ENCODE measurements at regions not wholly inside any gene's neighbourhood (a gene's known extent, or its start where the extent isn't known, plus 50 kb on each side); places are given as distances from the start of the nearest gene placed in this dataset.

DNA sequence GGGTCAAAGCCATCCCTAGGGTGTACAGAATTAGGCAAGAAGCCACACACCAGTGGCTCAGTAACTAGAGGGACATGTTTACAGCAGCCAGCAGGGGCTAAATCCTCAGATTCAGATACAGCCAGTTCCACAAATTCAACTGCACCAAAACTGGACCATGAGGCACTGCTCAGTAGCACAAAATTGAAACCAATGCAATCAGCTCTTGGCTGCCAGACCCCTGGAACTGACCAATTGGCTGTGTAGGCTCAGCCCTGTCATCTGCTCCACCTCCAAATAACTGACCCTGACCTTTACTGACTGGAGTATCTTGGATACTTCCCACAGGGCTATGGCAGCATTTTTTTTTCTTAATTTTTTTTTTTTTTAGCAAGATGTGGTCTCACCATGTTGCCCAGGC, 226.5 kb downstream of the FOXO1 start:
- no peak for DNase-seq

DNA sequence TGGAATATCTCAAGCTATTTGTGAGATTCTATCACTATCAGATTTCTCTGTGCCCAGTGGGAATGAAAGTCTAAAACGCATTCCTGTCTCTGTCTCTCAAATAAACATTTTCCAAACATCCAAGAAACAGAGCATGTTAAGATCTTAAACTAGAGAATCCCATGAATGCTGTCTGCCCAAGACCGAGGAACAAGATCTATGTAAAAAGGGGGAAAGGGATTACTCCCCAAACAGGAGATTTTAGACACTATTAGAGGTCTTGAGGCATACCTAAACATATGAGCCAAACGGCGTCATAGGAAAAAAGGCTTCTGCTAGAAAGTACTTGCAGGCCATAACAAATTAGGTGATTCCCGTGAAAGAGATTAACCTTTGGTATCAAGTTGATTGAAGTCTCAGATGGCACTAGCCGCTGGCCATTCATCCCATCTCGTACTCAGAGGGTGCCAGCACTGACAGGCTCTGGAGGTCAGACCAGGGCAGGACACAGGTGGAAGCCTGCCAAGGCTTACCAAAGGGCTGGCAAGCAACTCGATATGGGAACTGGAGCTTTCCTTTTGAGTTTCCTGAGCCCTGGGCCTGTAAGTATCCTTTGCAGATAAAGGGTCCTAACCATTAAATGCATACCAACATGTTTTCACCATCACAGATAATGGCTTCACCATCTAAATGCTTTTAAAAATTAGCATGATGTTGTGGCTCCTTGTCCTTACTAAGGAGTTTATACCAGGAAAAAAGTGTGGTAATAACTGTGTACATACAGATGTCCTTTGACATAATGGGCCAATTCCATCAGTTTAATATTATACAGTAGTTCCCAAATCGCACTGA, 225.2 kb downstream of the FOXO1 start:
- DNase-seq = peak; percentile 68 to 75

DNA sequence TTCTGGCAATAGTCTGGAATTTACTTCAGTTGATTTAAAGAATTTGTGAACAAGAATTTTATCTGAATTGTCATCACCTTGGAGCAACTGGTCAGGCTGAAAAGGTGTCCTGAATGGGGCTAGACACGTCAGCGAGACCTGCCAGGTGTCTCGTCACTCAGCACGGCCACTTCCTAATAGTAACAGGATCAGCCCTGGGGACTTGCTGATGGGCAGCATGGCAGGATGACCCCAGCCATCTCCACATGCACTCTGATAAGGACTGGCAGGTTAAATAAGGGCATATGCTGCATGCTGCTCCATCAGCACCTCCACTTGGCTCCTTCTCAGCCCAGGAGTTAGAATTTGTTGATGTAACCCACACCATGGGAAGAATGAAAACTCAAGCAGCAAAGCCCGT, 224.2 kb downstream of the FOXO1 start:
- no peak for DNase-seq

DNA sequence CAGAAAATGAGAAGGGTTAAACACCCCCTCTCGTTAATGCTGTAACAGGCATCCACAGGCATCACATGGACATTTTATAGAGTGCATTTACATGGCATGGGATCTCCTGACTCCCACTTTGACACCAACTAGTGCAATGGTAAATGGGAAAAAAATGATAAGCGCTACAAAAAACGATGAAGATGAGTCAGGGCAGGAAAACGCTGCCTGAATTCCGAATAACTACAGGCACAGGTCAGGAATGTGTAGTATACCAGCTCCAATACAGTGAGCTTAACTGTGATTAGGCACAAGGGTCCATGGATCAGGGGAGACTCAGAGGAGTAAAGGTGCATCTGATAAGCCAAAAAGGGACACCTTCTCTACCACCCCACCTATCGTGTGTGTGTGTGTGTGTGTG, 223.6 kb downstream of the FOXO1 start:
- no peak for DNase-seq

DNA sequence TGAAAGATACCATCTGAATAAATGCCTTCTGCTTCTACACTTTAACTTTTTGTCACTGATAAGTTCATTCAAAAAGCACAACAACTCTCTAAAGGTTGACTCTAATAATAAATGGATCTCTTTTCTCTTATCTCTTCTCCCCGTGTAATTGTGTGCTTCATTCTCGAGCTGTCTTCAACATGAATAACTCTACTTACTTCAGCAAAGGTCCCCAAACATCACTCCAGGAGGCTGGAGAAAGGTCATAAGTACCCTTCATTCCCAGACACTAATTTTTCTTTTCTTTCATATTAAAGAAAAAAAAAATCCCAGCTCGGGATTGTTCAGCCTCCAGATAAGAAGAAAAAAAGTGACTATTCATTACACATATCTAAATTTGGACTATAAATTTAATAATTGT, 222.2 kb downstream of the FOXO1 start:
- no peak for DNase-seq

DNA sequence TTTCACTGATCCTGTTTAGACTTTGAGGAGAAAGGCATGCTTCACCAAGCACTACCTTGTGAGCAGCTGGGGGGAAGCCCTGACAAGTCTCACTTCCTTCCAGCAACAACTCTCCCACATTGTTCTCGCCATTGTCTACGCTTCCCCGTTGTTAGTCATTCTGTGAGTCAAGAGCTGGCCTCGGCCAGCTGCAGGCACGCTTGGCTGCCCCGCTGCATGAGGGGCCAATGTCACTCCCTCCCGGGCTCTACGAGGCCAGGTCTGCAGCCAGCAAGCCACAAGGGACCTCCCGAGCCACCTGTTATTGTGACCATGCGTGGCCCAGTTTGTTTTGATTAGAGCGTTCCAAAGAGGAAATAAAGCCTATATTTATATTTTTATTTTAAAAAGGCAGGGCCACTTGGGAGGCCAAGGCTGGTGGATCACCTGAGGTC, 220.9 kb downstream of the FOXO1 start:
- no peak for DNase-seq

DNA sequence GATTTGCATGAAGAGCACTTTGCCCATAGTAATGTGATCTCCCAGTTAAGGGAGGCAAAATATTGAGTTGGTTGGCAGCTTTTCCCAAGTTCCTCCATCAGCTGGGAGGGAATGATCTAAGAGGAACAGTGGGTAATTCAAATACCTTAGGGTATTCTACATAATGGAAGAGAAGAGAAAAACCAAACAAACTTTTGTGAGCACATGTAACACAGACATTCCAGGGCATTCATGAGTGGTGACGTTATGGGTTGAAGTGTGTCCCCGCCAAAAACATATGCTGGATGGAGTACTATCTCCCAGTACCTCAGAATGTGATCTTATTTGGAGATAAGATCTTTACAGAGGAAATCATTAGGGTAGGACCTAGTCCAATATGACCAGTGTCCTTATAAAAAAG, 220.1 kb downstream of the FOXO1 start:
- no peak for DNase-seq

DNA sequence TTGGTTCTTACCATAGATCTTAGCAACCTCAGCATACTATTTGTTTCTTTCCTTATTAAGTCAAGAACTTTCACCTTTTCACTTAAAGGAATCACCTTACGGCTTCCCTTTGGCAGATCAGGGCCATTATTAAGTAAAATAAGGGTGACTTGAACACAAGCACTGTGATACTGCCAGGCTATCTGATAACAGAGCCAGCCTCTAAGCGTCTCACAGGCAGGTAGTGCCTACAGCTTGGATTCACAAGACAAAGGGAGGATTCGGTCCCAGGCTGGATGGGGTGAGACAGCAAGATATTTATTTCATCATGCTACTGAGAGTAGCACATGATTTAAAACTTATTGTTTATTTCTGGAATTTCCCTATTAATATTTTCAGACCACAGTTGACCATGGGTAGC, 218.6 kb downstream of the FOXO1 start:
- DNase-seq = no peak

DNA sequence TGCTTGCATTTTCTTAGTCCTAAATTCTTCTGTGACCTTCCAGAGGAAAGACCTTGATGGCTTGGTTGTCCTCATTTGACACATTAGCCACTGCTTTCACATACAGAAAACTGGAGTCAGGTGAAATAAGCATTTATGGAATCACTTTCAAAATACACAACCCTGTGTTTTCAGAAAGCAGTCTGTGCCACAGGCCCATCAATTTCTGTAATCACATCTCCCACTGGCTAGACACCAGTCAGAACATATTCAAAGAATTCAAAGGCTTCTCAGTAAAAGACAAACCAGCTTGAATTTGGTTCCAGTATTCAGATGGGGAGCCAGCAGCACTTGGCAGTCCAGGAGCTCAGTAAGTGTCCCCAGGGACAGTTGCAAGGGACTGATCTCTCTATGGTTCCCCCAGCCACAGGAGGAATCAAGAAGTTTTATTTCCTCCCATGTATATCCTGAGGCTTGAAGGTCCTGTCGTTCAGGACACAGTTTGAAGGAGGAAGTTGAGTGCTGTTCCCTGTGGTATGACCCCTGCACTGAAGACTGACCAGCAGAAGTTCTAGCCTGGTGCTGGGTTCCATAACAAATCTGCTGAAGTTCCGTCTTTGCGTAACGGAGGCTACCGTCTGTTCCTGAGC, 214.3 kb downstream of the FOXO1 start:
- DNase-seq = peak in 1 of 2 donors; percentile 32

DNA sequence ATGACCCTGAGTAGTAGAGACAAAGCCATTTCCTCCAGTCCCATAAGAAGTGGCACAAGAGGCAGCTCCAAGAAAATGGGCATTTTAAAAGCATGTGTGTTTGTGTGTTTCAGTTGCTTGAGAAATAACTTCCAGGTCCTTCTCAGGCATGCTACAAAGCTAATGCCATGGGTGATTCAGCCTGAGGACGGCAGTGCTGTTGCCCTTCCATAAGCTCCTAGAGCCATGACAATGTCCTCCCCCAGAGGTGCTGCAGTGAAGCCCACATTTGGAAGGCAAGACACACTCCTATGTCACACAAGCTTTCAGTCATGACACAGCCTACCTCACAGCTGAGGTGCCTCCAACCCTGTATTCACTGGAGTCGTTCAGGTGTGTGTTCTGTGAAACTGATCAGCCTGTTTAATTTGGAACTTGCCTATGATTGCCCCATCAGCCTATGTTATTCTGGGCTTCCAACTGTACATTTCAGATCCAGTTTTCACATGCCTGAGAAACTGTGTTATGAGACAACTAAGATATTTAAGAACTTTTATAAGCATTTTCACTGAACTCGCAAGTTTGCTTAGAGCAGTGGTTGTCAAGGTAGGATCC, 213.6 kb downstream of the FOXO1 start:
- DNase-seq = no peak

DNA sequence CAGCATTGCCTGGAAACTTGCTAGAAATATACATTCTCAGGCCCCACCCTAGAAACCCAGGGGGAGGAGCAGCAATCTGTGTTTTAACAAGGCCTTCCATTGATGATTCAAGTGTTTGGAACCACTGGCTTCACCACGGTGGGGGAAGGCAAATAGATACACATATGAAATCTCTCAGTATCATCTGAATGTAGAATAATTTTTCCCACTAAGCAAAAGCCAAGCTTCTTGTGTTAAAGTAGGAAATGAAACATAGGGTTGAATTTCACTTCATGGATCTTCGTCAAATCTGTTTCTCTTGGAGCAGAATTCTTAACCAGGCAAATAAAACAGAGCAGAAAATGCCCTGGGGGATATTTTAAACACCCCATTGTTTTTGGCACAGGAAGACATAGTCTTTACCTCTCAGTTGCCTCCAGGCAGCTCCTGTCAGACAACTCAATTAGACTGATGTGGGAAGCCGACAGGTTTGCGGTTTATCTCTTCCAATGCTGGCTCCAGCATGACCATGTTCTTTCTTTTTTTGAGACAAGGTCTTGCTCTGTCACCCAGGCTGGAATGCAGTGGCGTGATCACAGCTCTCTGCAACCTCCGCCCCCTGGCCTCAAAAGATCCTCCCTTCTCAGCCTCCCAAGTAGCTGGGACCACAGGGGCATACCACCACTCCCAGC, 213.0 kb downstream of the FOXO1 start:
- no peak for DNase-seq

DNA sequence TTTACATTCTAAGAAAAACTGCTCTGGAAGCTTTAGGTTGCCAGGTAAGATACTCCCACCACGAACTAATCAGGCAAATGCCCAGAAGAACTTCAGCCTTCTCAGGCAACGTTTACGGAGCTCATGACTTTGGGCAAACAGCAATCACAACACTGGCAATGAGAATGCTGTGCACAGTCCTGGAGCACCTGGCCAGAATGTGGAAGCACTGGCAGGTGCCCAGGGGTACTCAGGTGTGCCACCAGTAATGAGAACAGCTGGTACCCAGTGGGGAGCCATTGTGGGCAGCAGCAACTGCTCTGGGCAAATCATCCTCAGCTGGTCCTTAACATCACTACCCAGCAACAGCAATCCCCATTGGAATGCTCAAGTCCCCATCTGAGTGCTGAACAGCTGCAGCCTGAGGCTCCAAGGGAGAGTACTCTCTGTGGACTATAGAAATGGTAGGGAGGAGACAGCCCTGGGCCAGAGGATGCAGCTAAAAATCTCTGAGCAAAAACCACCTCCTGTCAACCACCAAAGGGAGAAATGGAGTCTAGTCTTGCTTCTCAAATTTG, 210.0 kb downstream of the FOXO1 start:
- no peak for DNase-seq

DNA sequence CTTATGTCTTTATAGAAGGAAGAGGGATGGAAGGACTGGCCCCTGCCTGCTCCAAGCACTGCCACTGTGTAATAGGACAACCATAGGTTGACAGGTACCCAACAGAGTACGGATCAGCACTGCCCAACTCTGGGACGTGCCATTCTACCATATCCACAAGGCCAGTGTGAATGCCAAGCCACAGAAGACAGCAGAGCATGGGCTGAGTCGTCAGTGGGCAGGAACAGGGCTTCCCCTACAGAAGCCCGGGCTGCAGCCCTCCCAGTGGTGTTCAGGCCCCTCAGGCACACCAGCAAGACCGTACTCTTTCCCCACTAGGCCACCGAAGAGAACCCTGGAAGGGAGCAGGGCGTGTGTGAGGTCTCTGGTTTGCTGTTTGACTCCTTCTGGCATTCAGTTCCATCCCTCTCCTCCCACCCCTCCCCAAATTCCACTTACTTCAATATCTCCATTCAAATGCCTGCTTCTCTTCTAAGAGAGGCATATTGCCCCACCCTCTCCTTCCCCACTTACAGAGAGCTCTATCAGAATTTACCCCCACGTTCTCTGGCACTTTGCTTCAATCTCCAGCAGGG, 209.4 kb downstream of the FOXO1 start:
- no peak for DNase-seq

DNA sequence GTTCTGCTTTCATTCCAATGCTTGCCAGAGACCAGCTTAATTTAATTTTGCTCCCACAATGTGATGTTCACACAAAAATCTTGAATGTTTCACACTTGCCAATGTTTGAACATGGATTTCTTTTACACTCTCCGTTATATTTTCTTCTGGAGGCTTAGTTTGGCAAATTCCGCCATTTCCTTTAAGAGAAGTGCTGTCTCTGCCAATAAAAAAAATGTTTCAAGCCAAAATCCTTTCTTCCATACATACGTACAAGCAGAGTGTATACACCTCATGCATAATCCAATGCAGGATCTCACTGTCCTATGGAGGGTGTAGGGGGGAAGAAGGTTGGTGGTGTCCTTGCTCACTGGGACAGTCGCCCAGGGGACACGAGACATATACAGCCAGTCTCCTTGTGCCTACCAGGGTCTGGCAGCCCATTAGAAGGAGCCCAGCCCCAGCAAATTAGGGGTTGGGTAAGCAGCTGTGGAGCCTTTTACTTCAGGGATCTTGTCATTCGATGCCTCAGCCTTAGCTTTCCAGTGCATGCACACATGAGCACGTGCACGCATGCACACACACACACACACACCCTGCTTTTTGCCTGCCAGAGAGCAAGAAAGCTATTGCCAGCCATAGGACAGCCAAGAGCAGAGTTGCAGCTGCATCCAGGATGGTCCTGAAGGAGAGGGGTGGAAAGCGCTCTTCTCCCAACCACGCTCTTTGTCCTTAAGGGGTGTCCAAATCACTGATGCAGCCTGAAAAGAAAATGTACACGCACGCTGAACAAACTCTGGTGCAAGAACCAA, 208.3 kb downstream of the FOXO1 start:
- DNase-seq = no peak

DNA sequence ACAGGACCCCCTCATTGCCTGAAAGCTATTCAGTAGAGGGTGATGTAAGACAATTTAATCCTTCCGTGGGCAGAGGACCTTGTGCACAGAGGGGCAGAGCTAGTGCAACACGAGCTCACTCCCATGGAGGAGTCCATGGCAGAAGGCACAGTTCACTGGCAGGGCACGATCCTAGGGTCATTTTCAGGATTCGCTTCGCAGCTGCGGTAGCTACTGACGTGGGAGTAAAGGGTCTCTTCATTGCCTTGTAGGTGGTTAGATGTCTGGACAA, 207.8 kb downstream of the FOXO1 start:
- no peak for DNase-seq

DNA sequence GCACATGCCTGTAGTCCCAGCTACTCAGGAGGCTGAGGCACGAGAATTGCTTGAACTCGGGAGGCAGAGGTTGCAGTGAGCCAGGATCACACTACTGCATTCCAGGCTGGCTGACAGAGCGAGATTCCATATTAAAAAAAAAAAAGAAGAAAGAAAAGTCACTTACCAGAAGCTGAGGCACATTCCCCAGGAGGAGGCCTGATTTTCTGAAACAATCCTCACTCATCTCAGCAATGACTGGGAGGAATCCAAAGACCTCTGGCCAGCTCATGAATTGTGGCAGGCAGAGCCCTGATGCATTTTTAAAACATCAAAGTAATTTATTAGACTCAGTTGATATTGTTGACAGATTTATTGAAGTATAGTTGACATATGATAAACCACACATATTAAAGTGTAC, 206.3 kb downstream of the FOXO1 start:
- DNase-seq = no peak

DNA sequence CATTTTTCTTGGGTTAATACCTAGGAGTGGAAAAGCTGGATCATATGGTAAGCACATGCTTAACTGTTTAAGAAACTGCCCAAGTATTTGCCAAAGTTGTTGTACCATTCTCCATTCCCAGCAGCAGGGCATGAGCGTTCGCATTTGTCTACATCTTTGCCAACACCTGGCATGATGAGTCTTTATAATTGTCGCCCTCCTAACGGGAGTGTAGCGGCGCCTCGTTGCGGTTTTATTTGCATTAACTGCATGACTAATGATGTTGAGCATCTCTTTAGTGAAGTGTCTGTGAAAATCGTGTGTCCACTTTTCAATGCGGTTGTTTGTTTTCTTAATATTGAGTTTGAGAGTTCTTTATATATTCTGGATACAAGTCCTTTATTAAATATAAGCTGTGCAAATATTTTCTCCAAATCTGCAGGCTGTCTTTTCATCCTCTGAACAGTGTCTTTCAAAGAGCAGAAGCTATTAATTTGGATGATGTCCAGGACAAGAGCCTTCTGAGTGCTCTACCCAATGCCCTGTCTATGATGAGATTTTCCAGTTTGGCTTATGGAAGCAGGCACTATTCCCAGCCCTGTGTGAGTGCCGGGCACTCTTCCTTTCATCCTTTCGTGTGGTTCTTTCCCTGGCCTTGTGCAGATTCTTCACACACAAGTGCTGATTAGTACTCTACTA, 202.0 kb downstream of the FOXO1 start:
- no peak for DNase-seq

DNA sequence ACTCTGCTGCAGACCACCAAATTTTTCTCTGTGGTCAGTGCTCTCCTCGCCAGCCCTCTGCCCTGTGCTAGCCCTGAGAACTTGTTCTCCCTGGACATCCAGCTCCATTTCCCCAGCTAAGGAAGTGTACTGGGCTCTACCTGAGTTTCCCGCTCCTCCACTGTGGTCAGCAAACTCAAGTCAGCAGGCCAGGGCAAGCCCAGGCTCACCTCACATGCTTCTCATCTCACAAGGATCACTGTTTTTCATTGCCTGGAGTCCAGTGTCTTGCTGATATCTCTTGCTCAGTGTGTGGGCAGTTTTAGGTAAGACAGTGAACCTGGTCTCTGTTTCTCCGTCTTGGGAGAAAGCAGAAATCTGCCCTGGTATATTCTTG, 201.4 kb downstream of the FOXO1 start:
- DNase-seq = no peak

DNA sequence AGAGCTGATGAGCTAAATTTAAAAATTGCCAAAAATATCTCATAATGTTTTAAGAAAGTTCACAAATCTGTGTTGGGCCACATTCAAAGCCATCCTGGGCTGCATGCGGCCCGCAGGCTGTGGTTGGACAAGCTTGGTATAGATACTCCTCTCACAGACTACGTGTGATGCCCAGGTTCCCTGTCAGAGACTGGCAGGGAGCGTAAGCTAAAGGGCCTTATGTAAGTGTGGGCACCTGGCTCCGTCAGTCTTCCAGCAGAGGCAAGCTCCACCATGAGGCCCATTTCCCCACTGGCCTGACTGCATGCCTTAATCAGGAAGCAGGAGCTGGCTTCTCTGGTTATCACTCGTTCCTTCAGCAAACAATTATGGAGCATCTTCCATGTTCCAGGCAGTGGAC, 200.2 kb downstream of the FOXO1 start:
- no peak for DNase-seq

DNA sequence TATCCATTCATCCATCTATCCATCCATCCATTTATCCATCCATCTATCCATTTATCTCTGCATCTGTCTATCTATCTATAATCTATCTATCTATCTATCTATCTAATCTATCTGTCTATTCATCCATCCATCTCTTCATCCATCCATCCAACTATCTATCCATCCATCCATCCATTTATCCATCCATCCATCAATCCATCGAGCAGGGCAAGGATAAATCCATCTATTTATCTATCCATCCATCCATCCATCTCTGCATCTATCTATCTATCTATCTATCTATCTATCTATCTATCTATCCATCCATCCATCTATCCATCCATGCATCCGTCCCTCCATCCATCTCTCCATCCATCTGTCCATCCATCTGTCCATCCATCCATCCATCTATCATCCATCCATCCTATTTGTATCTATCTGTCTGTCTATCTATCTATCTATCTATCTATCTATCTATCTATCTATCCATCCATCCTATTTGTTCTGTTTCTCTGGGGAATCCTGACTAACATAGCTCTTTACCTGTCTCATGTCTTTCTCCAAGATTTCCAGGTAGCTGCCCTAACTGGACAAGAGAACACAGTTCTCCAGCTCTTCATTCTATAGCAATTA, 198.1 kb downstream of the FOXO1 start:
- no peak for DNase-seq

DNA sequence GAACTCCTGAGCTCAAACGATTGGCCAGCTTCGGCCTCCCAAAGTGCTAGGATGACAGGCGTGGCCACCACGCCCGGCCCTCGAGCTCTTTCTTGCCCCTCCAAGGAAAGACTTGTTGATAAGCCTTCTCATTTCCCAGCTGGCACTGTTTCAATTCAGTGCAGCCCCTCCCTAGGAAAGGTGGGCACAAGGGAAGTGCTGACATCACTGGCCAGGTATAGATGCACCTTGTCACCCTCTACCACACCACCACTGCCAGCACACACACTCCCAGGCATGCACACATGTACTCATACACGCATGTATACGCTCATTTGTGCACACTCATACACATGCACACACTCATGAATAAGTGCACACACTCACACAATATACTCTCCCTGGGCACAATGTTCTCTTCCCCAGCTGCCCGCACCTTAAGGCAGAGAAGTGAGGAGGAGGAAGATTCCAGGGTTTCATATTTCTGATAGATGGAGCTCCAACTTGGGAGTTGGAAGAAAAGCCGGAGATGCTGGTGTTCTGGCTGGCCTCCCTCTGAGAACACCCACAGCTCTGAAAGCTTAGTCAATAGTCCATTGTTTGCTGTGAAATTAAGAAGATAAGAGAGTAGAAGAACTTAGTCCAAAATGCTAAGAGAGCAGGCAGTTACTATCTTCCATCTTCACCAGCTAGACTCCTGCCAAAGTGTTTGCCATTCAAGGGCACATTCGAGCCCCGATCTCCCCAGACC, 196.7 kb downstream of the FOXO1 start:
- no peak for DNase-seq
